ENCODE measurements at regions not wholly inside any gene's neighbourhood (a gene's known extent, or its start where the extent isn't known, plus 50 kb on each side); places are given as distances from the start of the nearest gene placed in this dataset.

GRCh38 chr1:195439661-195440060 is 1168.6 kb downstream of the KCNT2 start:
- Histone ChIP-seq H3K79me2 (ENCODE audit: insufficient read depth, low read length) (no peaks in the 10 kb centered on the region), H3K4me1 (ENCODE audit: insufficient read depth, low read length) (no peaks in the 10 kb centered on the region), H3K4me2 (ENCODE audit: insufficient read depth, low read length) (no peak overlapping the region), H3K4me3 (ENCODE audit: insufficient read depth, low read length) (no peak overlapping the region), H3K27me3 (ENCODE audit: insufficient read depth, low read length) (no peaks in the 10 kb centered on the region), H3K27ac (ENCODE audit: low read depth, low read length) (no peak overlapping the region), H3K9me3 (ENCODE audit: low read depth, low read length) (no peaks in the 10 kb centered on the region), H4K20me1 (ENCODE audit: insufficient read depth, low read length) (no peaks in the 10 kb centered on the region), H3K36me3 (ENCODE audit: insufficient read depth, low read length) (no peaks in the 10 kb centered on the region), H2AFZ (ENCODE audit: low read length) (no peak overlapping the region)
- TF ChIP-seq, protein P1, sequence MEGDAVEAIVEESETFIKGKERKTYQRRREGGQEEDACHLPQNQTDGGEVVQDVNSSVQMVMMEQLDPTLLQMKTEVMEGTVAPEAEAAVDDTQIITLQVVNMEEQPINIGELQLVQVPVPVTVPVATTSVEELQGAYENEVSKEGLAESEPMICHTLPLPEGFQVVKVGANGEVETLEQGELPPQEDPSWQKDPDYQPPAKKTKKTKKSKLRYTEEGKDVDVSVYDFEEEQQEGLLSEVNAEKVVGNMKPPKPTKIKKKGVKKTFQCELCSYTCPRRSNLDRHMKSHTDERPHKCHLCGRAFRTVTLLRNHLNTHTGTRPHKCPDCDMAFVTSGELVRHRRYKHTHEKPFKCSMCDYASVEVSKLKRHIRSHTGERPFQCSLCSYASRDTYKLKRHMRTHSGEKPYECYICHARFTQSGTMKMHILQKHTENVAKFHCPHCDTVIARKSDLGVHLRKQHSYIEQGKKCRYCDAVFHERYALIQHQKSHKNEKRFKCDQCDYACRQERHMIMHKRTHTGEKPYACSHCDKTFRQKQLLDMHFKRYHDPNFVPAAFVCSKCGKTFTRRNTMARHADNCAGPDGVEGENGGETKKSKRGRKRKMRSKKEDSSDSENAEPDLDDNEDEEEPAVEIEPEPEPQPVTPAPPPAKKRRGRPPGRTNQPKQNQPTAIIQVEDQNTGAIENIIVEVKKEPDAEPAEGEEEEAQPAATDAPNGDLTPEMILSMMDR (IDR thresholded peaks at IDR 0.05; ENCODE audit: extremely low read depth, low read depth, low read length): no peak
- no peak for DNase-seq (ENCODE audit: insufficient read length, low spot score, missing footprints)

GRCh38 chr1:195434566-195435203 is 1173.6 kb downstream of the KCNT2 start:
- no peaks in the 10 kb centered on the region for H4K20me1 ChIP-seq (ENCODE audit: insufficient read depth, low read length)
- H3K4me1 ChIP-seq (ENCODE audit: insufficient read depth, low read length): no peaks in the 10 kb centered on the region
- no peaks in the 10 kb centered on the region for H3K27me3 ChIP-seq (ENCODE audit: insufficient read depth, low read length)
- H3K4me2 ChIP-seq (ENCODE audit: insufficient read depth, low read length): no peak overlapping the region
- H3K27ac ChIP-seq (ENCODE audit: low read depth, low read length): no peak overlapping the region
- H3K9me3 ChIP-seq (ENCODE audit: low read depth, low read length): no peaks in the 10 kb centered on the region
- H3K36me3 ChIP-seq (ENCODE audit: insufficient read depth, low read length): no peaks in the 10 kb centered on the region
- no peak overlapping the region for H3K4me3 ChIP-seq (ENCODE audit: insufficient read depth, low read length)
- TF ChIP-seq, protein P1 (IDR thresholded peaks at IDR 0.05; ENCODE audit: extremely low read depth, low read depth, low read length): no peak
- H3K79me2 ChIP-seq (ENCODE audit: insufficient read depth, low read length): no peaks in the 10 kb centered on the region
- no peak for DNase-seq (ENCODE audit: insufficient read length, low spot score, missing footprints)
- no peak overlapping the region for H2AFZ ChIP-seq (ENCODE audit: low read length)

DNA sequence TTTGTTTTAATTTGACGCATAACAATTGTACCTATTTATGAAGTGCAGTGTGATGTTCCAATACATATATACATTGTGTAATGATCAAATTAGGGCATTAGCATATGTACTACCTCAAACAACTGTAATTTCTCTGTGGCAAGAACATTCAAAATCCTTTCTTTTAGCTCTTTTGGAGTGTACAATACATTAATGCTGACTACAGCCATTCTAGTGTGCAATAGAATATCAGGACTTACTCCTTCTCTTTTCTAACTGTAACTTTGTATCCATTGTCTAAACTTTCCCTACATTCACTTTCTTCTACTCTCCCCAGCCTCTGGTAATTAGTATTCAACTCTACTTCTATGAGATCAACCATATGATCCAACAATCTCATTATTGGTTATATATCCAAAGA is 1177.4 kb downstream of the KCNT2 start:
- Histone ChIP-seq H3K79me2 (ENCODE audit: insufficient read depth, low read length) (no peaks in the 10 kb centered on the region), H3K4me3 (ENCODE audit: insufficient read depth, low read length) (no peak overlapping the region), H3K27ac (ENCODE audit: low read depth, low read length) (no peak overlapping the region), H3K9me3 (ENCODE audit: low read depth, low read length) (peaks cover 2% of the 10 kb centered on the region), H2AFZ (ENCODE audit: low read length) (no peak overlapping the region), H3K27me3 (ENCODE audit: insufficient read depth, low read length) (no peaks in the 10 kb centered on the region), H3K4me1 (ENCODE audit: insufficient read depth, low read length) (no peaks in the 10 kb centered on the region), H3K36me3 (ENCODE audit: insufficient read depth, low read length) (no peaks in the 10 kb centered on the region), H3K4me2 (ENCODE audit: insufficient read depth, low read length) (no peak overlapping the region), H4K20me1 (ENCODE audit: insufficient read depth, low read length) (no peaks in the 10 kb centered on the region)
- TF ChIP-seq, protein P1 (IDR thresholded peaks at IDR 0.05; ENCODE audit: extremely low read depth, low read depth, low read length): no peak
- DNase-seq (ENCODE audit: insufficient read length, low spot score, missing footprints): no peak

GRCh38 chr1:195428927-195429326 is 1179.3 kb downstream of the KCNT2 start:
- Histone ChIP-seq H3K4me2 (ENCODE audit: insufficient read depth, low read length) (no peak overlapping the region), H3K27me3 (ENCODE audit: insufficient read depth, low read length) (no peaks in the 10 kb centered on the region), H3K4me1 (ENCODE audit: insufficient read depth, low read length) (no peaks in the 10 kb centered on the region), H3K79me2 (ENCODE audit: insufficient read depth, low read length) (no peaks in the 10 kb centered on the region), H3K9me3 (ENCODE audit: low read depth, low read length) (peaks cover 2% of the 10 kb centered on the region), H3K27ac (ENCODE audit: low read depth, low read length) (no peak overlapping the region), H3K36me3 (ENCODE audit: insufficient read depth, low read length) (no peaks in the 10 kb centered on the region), H2AFZ (ENCODE audit: low read length) (no peak overlapping the region), H3K4me3 (ENCODE audit: insufficient read depth, low read length) (no peak overlapping the region), H4K20me1 (ENCODE audit: insufficient read depth, low read length) (no peaks in the 10 kb centered on the region)
- no peak for DNase-seq (ENCODE audit: insufficient read length, low spot score, missing footprints)
- TF ChIP-seq, protein P1 (IDR thresholded peaks at IDR 0.05; ENCODE audit: extremely low read depth, low read depth, low read length): no peak

All from osteoblast (primary cell).